ENCODE measurements at regions not wholly inside any gene's neighbourhood (a gene's known extent, or its start where the extent isn't known, plus 50 kb on each side); places are given as distances from the start of the nearest gene placed in this dataset.
"Not testable (repeated sequence)": the region's sequence is repeated elsewhere in the genome, so short reads cannot be mapped to it uniquely, and the experiment has no call there.

DNA sequence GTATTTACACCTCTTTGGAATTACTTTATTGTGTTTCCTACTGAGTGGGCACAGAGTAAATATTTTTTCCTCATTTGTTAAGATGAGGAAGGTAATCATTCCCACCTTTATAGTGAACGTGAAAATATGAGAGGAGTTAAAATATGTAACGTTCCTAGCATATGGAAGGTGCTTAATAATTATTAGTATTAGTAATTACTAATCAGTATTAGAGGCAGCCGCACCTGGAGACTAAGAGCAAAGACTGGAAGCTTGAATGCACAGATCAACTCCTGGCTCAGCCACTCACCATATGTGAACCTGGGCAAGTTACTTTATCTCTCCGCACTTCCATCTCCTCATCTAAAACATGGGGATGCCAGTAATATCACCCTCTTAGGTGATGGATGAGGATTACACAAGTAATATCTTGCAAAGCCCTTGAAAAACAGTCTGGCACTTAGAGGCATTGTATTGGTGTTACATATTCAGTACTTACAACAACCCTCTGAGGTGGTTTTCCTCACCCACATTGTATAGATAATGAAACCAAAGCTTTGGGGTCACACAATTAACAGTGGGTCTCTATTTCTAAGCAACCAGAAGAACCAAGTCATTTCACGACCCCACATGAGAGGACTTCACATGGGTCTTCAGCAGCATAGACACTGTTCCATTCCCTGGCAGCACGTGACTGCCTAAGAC is 100.3 kb upstream of the KCTD1 start:
- DNase-seq, result no peak

DNA sequence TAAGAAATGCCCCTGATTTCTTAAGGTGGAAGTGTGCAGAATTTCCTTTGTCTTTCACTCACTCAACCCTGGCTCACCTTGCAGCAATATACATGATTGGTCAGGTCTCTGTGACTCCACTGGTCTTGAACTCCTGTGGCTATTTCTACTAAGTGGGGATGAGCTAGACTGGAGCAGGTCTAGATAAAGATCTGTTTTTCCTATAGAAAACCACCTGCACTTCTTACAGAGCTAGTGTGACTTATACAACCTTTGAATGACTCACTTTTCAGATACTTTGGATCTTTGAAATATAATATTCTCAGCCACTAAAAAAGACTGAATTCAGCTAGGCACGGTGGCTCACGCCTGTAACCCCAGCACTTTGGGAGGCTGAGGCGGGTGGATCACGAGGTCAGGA is 98.5 kb upstream of the KCTD1 start:
- no peak for DNase-seq

DNA sequence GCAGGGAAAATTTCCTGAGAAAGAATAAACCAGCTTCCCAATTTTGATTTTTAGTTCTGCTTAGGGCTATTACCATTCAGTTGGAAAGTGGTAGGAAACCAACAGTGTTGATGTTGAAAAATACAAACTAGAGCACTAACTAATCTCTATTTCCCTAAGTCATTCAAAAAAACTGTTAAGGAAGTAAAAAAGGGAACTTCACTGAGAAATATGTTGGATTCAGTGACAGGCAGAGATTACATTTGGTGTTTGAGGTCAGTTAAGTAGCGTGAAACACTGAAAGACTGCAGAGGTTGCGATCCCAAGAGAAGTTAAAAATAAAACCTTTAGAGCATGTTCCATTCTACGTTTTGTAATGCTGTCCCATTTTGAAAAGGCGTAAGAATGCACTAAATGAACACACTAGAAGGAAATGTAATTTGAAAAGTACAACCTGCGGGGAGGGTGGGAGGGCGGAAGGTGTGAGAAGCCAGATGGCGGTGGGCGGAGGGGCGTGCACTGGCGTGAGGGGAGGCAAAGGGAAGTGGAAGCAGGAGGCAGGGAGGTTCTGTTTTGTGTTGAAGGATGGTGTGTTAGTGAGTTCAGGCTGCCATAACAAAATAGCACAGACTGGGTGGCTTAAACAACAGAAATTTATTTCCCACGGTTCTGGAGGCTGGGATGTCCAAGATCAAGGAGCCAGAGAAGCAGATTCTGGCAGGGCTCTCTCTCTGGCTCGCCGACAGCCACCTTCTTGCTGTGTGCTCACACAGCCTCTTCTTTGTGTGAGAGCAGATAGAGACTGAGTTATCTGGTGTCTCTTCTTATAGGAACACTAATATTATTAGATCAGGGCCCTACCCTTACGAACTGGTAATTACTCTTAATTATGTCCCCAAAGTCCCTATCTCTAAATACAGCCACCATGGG is 94.3 kb upstream of the KCTD1 start:
- no peak for DNase-seq

DNA sequence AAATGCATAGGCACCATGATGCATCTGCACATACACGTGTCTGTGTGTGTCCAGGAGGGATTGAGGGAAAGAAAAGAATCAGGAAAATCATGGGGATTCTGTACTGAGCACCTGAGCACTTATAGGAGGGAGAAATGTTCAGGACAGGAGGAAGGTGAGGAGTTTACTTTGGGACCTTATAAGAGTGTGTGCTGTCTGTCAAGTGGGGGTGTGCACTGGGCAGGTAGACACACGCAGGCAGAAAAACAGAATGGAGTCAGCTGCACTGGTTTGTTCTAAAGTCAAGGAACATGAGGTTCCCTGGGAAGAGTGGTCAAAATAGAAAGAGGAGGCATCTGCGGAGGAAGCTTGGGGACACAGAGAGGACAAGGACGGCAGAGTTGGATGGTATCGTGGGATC is 92.2 kb upstream of the KCTD1 start:
- DNase-seq, result no peak

DNA sequence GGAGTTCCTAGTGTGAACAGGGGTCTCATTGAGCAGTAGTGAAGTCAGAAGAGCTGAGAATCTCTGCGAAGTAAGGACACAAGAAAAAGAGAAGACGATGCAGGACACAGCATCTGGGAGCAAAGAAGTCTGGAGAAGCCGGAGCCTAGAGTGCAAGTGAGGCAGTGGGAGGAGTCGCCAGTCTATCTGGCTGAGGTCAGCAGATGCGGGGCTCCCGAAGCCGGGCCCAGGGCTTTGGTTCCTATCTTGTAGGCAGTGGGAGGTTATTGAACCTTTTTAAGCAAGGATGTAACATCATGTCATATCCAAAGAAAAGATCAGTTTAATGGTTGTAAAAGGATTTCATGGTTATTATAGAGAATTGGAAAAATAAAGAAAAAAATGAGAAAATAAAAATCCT is 90.8 kb upstream of the KCTD1 start:
- no peak for DNase-seq

DNA sequence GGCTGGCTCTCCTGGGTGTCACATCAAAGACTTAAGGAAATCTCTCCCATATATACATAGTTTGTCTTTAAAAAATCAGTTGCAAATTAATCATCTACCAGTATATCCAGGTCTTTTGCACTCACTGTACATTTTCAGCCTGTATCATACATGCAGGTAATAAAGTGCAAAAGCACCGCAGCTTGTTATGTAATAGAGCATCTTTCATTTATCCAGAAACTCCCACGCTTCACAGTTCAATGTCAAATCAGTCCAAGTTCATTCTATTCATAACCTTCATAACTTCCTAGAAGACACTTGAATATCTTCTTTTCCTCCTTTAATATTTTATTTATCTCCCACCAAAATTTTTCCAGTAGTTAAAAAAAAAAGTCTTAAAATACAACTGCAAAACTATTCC is 89.6 kb upstream of the KCTD1 start:
- no peak for DNase-seq

DNA sequence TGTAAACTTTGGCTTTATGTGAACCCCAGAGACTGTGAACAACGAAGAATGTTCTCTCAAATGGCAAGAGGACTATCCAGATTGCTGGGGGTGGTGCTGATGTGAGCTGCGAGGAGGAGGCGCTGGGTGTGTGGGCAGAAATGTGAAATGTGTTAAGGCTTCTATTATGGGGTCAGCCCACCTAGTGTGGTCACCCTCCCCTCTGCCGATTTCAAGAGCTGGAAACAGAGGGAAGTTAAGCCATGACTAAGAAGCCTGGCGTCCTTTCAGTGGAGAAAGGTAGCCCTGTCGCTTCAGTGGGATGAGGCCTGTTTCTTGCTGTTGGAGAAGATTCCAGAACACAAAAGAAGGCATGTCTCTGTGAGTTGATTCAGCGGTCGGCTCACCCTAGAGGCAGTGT is 89.0 kb upstream of the KCTD1 start:
- DNase-seq, result no peak

DNA sequence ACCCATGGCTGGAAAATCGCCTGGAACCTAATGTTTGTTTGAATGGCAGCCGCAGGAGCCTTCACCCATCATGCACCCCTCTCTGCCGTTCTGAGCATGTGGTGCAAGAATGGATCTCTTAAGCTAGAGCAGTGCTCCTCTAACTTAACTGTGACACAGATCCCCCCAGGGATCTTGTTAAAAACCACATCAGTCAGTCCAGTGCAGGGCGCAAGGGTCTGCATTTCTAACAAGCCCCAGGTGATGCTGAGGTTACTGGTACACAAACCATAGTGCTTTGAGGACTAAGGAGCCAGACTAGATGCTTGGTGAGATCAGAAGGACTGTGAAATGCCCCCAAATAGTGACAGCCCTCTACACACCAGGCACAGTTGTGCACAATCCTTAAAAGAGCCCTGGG is 87.1 kb upstream of the KCTD1 start:
- no peak for DNase-seq

DNA sequence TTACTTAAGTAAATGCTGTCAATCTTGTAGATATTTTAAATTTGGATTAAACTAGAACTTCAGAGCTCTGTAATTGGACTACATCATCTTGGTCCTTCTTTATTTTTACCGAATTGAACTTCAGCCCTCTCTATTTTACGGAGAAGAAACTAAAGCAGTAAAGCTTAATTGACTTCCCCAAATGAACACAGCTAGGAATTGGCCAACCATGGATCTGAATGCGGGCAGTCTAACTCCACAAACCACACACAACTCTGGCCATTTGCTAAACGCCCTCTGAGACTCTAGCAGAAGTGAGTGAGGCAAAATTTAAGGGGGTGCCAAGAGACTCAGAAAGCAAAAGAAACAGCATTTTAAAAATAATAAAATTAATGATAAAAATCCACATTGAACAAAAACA is 86.3 kb upstream of the KCTD1 start:
- no peak for DNase-seq

DNA sequence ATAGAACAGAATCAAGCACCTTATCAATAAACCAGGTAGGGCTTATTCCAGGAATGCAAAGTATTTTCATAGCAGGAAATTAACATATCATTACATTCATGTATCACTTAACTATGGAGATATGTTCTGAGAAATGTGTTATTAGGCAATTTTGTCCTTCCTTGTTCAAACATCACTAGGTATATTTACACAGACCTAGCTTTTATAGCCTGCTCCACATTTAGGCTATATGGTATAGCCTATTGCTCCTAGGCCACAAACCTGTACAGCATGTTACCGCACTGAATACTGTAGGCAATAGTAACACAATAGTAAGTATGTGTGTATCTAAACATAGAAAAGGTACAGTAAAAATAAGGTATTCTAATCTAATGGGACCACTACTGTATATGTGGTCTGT is 82.8 kb upstream of the KCTD1 start:
- no peak for DNase-seq

DNA sequence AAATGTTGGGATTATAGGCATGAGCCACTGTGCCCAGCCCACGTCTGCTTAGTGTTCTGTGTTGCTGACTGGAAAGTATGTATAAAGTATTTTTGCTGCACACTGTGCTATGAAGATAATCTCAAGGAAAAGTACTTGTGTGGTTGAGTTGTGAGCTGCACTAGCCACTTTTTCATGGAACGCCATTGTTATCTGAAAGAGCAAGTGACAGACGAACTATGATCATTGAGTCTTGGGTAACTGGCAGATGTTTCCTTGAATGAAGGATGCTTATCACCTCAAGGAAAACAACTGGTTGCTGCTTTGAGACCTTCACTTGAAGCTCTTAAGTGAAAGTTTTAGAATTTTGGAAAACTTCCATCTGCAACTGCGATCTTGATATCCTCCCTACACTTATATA is 82.2 kb upstream of the KCTD1 start:
- no peak for DNase-seq

DNA sequence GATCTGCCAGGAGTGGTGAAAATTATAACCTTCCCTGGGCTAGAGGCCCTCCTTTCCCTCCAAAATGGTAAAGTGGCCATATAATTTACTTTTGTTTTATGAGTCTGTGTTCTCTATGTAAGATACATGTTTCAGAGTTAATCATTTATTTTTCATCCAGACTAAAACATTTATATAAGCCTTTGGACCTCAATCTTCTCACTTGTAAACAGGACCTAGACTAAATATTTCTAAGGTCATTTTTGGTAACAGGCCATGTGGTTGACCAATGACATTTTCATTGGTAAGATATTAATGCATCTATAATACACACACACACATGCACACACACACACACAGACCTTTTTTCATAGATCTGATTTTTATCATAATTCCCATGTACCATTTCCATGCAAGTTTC is 79.7 kb upstream of the KCTD1 start:
- DNase-seq, result no peak

DNA sequence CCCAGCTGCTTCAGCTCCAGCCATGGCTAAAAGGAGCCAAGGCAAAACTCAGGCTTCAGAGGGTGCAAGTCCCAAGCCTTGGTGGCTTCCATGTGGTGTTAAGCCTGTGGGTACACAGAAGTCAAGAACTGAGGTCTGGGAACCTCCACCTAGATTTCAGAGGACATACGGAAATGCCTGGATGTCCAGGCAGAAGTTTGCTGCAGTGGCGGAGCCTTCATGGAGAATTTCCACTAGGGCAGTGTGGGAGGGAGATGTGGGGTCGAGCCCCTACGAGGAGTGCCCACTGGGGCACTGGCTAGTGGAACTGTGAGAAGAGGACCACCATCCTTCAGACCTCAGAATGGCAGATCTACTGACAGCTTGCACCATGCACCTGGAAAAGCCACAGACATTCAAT is 76.1 kb upstream of the KCTD1 start:
- DNase-seq, result no peak

DNA sequence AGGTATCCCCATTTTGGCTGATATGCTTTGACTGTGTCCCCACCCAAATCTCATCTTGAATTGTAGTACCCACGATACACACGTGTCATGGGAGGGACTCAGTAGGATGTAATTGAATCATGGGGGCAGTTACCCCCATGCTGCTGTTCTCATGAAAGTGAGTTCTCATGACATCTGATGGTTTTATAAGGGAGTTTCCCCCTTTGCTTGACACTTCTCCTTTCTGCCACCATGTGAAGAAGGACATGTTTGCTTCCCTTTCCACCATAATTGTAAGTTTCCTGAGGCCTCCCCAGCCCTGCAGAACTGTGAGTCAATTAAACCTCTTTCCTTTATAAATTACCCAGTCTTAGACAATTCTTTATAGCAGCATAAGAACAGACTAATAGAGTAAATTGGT is 75.0 kb upstream of the KCTD1 start:
- DNase-seq, result not testable (repeated sequence)

DNA sequence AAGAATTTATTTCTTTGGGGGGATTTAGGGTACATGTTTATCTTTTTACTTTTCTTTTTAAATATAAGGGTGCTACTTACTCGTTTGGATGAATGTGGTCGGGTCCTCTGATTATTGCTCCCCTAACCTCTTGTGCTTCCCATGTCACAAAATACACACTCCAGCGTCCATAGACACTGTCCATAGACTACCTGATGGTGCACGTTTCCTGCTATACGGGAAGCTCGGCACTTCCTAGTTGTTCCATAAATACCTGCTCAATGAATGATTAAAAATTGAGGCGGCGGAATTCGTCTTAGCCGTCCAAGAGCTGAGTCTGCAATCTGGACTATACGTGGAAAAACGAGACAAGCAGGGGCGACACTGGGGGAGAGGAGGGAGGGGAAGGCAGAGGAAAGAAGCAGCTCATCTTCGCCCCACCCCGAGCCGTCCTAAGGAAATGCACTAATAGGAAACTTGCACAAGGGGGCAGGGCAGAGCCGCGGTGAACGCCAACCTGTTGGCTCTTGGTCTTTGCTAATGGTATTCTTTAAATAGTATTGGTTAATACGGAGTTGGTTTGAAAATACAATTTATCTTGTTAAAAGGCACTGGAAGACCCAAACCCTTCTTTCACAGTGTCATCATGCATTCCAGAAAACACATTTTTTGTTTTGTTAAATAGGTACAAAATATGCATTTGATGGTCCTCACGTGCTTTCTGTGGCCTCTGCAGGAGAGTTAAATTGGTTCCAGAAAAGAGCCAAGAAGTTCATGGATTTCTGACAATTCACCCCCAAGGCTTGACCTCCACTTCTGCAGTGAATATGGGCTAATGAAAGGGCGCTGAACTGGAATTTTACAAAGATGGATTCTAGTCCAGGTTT is 73.0 kb upstream of the KCTD1 start:
- DNase-seq, result peak; percentile 24

DNA sequence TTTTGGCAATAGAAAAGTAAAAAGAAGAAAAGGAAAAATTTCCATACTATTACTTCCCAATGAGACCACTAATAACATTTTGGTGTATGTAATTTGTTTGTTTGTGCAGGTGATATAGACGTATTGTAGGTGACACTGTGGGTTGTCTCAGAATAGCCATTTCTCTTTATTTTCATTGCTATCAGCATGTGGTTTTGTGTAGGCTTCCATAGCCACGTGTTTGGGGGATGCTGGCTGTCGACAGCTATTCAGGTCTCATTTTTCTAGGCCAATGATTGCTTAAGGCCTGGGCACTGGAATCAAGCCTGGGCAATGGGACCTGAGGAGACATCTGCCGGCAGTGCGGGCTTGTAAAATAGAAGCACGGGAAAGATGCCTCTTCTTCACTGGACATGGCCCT is 71.0 kb upstream of the KCTD1 start:
- DNase-seq, result no peak

DNA sequence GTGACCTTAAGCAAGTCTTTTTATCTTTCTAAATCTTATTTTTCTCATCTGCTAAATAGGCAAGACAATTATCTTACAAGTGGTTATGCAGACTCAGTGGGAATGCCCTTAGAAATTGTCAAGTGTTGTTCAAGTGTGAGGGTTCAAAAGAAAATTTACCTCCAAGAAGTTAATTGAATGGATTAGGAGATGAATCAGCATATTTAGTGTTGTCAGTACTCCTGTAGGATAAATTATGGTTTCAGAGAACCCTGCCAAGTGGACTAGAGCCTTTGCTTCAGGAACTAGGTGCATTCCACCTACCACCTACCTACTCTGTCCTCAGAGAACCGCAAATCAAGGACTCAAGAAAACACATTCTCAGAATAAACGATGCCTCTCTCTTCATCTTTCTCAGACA is 69.8 kb upstream of the KCTD1 start:
- no peak for DNase-seq

DNA sequence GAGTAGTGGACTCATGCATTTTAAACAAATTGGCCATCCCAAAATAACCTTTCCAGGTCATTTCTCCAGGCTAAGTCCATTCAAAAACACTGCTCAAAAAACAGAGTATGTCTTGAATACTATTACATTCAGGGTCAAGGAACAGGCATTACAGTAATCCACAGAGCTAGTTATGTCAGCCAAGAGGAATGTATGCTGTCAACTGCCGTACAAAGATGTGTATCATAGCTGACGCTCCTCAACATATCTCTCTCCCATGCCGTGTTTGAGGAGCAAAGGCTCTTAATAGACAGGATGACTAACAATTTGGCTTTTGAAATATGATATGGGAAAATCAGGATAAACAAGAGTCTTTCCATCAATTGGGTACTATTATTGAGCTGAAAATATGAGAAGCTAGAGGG is 68.8 kb upstream of the KCTD1 start:
- no peak for DNase-seq

DNA sequence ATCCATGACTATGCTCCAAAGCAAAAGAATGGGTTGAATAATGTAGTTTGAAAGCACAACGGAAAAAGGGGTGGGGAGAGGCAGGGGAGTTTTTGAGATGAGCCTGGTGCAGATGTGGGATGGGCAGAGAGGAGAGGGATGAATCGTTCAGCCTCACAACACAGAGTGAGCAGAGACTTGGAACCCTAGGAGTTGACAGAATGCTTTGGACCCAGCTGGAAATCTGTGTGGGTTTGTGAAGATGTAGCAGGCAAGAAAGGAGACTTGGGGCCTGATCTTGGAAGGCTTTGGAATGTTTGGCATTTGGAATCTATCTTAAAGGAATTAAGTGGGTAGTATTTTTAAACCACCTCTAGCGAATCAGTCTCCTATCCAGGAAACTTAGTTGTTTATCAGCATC is 66.0 kb upstream of the KCTD1 start:
- DNase-seq, result no peak
